ENCODE measurements at regions not wholly inside any gene's neighbourhood (a gene's known extent, or its start where the extent isn't known, plus 50 kb on each side); places are given as distances from the start of the nearest gene placed in this dataset.

DNA sequence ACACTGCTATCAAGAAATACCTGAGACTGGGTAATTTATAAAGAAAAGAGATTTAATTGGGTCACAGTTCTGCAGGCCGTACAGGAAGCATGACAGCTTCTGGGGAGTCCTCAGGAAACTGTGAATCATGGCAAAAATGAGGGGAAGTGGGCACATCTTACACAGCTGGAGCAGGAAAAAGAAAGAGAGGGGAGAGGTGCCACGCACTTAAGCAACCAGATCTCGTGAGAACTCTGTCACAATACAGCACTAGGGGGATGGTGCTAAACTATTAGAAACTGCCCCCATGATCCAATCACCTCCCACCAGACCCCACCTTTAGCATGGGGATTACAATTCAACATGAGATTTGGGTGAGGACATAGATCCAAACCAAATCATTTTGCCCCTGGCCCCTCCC is 105.5 kb upstream of the CPLX2 start:
- no peak for DNase-seq

GRCh38 chr5:175766963-175767362 is 104.4 kb upstream of the CPLX2 start:
- DNase-seq, result no peak

DNA sequence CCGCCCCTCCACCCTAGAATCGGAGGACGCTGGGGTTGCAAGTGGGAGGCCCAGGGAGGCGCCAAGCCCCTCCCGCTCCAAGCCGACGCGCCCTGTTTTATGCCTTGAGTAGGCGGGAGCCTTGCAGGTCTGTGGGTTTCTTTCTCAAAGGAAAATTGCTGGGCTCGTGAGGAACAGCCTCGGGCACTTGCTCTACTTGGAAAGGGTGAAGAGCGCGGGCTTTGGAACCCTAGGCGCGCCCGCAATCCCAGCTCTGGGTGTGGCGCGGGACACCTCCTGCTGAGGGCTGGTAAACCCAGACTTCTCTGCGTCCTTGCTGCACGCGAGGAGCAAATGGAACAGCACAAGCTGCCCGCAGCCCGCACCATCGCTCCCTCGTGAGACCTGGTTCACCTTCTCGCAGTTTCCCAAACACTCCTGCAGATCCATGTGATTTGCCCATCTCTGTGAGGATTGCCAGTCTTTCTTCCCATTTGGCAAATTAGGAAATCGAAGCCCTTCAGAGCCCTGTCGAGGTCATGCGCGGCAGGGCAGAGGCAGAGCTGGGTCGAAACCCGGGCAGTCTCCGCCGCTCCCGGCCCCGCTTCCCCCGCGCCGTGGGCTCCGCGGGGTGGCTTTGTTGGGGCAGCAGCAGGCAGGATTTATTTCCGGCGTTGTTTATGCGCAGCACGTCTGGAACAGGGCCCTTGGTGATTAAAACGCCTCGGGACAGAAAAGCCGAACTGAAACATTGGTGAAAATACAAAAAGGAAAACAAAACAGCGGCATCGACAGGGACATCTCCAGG is 98.4 kb upstream of the CPLX2 start:
- DNase-seq, result no peak

DNA sequence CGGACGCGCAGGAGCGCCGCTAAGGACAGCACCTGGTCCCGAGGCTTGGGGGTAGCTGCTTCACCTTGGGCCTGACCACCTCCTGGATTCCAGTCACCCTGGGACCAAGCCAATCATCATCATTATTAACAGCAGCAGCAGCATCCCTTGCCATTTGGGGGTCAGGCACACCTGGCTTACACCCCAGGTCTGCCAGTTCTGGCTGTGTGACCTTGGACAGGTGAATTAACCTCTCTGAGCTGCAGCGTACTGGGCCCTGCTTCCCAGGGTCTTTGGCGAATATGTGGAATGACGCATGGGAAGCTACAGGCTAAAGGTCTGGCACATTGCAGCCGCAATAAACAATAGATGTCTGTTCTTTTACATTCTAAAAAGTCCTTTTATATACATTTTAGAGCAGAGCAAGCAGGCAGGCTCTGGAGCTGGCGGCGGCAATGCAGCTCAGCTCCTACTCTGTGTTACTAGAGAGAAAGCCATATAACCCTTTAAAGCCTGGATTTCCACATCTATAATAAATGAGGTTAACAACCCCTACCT is 97.8 kb upstream of the CPLX2 start:
- no peak for DNase-seq

- DNase-seq, result no peak
Measured at GRCh38 chr5:175775416-175775815, 96.0 kb upstream of the CPLX2 start.

DNA sequence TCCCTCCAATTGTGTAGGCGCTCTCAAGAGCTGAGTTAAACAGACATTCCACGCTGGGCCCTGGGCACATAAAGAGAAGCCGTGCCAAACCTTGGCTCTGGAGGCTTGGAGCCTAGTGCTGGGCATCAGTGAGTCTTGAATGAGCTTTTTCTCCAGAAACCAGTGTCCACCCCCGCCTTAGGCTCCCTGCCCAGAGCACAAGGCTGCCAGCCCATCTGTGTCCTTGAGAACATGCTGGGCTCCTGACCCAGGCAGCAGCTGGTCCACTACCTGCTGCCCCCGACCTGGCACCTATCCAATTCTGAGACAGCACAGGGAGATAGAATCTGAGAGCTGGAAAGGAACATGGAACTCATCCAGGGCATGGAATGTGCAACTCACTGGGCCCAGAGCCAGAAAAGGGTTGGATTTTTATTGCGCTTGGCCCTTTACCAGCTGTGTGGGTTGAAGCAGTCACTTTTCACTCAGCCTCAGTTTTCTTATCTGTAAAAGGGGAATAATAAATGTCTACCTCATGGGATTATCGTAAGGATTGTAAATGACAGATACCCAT is 92.4 kb upstream of the CPLX2 start:
- peak; percentile 94 for DNase-seq

GRCh38 chr5:175783739-175784138 is 87.6 kb upstream of the CPLX2 start:
- DNase-seq, result no peak

- DNase-seq, result no peak
Measured at GRCh38 chr5:175784230-175784629, 87.1 kb upstream of the CPLX2 start.

DNA sequence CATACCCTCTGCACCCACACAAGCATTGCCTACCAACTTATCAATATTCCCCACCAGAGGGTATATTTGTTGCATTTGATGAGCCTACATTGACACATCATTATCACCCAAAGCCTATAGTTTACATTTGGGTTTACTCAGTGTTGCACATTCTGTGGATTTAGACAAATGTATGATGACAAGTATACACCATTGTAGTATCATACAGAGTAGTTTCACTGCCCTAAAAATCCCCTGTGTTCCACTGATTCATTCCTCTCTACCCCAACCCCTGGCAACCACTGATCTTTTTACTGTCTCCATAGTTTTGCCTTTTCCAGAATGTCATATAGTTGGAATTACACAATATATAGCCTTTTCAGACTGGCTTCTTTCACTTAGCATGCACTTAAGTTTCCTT is 85.7 kb upstream of the CPLX2 start:
- no peak for DNase-seq

DNA sequence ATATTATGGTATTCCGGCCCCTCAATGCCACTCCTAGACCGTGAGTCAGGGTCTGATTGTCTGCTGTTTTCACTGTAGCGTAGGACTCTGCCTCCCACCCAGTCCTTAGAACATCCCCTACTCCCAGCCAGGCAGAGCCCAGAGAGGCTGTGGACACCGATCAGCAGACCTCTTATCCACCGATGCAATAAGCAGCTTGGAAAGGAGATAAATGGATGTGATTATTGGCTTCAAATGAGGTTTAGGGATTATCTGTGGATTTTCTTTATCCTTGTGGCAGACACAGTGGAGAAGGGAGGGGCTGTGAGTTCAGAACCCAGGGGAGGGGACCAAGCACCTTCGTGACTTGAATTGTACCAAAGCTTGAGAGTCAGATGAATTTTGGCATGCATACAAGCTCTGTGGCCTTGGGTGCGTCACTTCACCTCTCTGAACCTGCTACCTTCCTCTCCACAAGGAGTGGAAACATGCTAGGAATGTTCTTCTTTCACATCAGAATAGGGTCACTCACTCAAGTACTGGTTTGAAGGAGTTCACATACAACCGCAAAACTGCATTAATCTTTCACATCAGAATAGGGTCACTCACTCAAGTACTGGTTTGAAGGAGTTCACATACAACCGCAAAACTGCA is 83.1 kb upstream of the CPLX2 start:
- no peak for DNase-seq

DNA sequence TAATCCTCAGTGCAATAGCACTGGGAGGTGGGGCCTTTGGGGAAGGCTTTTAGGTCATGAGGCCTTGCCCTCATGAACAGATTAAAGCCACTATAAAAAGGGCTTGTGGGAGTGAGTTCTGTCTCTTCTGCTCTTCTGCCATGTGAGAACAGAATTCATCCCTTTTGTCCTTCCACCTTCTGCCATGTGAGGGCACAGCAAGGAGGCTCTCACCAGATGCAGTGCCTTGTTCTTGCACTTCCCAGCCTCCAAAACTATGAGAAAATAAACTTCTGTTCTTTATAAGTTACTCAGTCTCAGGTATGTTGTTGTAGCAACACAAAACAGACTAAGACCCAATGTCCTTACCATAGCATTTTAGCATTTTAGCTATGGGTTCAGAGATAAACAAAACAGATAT is 81.7 kb upstream of the CPLX2 start:
- no peak for DNase-seq

DNA sequence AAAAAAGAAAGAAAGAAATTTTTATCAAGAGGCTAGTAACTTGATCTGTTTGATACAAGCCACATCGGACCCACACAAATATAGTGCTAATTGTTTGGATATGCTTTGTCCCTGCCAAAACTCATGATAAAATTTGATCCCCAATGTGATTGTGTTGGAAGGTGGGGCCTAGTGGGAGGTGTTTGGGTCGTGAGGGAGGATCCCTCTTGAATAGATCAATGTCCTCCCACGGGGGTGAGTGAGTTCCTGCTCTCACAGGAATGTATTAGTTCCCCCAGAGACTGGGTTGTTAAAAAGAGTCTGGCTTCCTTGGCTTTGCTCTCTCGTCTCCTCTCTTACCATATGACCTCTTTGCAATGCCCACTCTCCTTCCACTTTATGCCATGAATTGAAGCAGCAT is 80.6 kb upstream of the CPLX2 start:
- no peak for DNase-seq

- peak; percentile 41 for DNase-seq
Measured at GRCh38 chr5:175795959-175796358, 75.4 kb upstream of the CPLX2 start.

DNA sequence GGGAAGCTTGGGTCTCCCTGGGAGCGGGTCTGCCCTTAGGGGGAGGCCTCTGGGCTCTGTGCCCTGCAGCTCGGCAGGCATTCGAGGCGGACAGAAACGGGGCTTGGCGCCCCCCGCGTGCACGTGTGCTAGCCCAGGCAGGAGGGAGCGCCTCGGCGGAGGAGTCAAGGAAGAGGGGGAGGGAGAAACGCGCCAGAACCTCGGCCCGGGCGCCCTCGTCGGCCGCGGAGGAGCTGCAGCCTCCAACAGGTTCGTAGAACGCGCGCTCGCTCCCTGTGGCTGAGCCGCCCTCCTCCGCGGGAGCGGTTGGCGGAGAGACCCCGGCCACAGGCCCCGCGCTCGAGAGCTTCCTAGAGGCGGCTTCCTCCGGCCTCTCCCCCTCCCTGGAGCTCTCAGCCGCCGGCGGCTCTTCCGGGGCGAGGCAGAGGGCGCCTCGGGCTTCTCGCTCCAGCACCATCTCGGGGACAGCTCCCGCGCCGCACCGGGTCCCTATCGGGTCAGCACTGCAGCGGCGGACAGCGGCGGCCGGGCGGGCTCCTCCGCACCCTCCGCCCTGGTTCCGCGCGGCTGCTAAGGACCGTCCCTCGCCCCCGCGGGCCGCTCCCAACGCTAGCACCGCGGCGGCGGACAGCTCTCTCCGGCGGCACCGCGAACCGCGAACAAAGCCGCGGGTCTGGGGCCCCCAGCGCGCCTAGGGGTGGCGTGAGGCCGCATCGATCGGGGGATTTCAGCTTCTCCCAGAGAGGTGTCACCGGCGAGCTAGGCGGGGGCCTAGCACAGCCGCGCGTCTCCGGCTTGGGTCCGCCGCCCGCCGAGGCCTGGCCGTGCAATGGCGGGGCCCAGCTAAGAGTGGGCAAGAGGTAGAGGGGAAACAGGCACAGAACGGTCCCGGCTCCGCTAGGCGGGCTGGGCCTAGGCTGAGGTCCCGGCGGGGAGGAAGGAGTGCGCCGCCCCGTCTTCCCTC is 74.6 kb upstream of the CPLX2 start:
- no peak for DNase-seq

- DNase-seq, result peak; percentile 78
Measured at GRCh38 chr5:175797521-175798038, 73.8 kb upstream of the CPLX2 start.

GRCh38 chr5:175798626-175799025 is 72.8 kb upstream of the CPLX2 start:
- DNase-seq, result no peak

GRCh38 chr5:175800656-175801081 is 70.7 kb upstream of the CPLX2 start:
- peak; percentile 39 for DNase-seq

GRCh38 chr5:175802361-175802760 is 69.0 kb upstream of the CPLX2 start:
- DNase-seq, result no peak

GRCh38 chr5:175803254-175803653 is 68.1 kb upstream of the CPLX2 start:
- DNase-seq, result no peak

DNA sequence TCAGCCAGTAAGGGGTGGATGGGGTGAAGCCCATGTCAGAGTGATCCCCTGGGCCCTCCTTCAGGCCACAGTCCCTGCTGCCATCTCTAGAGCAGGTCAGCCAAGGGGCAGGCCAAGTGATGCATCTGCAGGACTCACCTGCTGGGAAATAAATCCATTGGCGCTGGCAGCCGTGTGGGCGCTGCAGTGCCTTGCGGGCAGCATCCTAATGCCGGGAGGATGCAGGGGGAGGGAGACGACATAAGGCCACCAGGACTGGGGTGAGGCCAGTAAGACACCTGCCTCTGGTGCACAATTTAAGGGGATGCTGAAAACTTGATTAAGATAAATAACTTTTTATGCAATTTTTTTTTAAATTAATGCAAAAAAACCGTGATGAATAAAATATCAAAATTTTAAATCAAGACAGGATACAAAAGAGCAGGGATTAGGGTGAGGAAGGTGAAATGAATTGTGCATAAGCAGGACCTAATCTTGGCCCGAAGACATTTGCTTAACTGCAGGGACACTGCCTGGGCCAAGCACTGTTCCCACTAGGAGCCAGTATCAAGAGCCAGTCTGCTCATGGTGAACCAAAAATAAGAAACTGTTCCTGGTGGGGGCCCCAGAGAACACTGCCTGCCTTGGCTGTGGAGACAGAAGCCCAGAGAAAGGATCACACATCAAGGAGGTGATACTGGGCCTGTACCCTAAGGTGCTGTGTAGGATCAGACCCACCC is 67.5 kb upstream of the CPLX2 start:
- no peak for DNase-seq

GRCh38 chr5:175805256-175806011 is 65.9 kb upstream of the CPLX2 start:
- no peak for DNase-seq

Measured in NCI-H1694 treated with DMSO at 0.1 percent for 48 hours (cell line).